Spleen (tissue), 11 donors: ENCODE measurements at regions not wholly inside any gene's neighbourhood (a gene's known extent, or its start where the extent isn't known, plus 50 kb on each side); places are given as distances from the start of the nearest gene placed in this dataset.

Experiments used
- DNase-seq: peaks from one replicate; pipeline ENCODE4 v3.0.0-alpha.2; 2020
- H3K27ac ChIP-seq, 8 donors: fragments of 200-600 bp; sonication (generic) in 7 of 8; 1 replicate in 4 of 8; 2 replicates in 4 of 8; pipeline versions ENCODE4 v1.5.0 to v1.8.0; 2016 to 2021; ENCODE audit warnings: inconsistent platforms in 4 of 8, mild to moderate bottlenecking in 4 of 8, moderate library complexity in 1 of 8
- H3K27me3 ChIP-seq, 7 donors: fragments of 200-600 bp; sonication (generic) in 6 of 7; replicated peaks in 1 of 7; 1 replicate in 4 of 7; 2 replicates in 3 of 7; pipeline versions ENCODE4 v1.5.0 to v1.8.0; 2016 to 2021; ENCODE audit warnings: inconsistent platforms in 3 of 7, mild to moderate bottlenecking in 1 of 7
- H3K36me3 ChIP-seq, 6 donors: fragments of 200-600 bp; sonication (generic) in 5 of 6; 1 replicate in 4 of 6; 2 replicates in 2 of 6; pipeline versions ENCODE4 v1.5.0 to v1.8.0; 2016 to 2021; ENCODE audit warnings: inconsistent platforms in 2 of 6
- H3K4me1 ChIP-seq, 6 donors: fragments of 200-600 bp; sonication (generic) in 5 of 6; 1 replicate in 3 of 6; 2 replicates in 3 of 6; pipeline versions ENCODE4 v1.5.0 to v1.8.0; 2016 to 2021; ENCODE audit warnings: inconsistent platforms in 3 of 6
- H3K4me3 ChIP-seq, 8 donors: fragments of 200-600 bp; sonication (generic) in 7 of 8; 1 replicate in 4 of 8; 2 replicates in 4 of 8; pipeline versions ENCODE4 v1.5.0 to v1.8.0; 2016 to 2021; ENCODE audit warnings: inconsistent platforms in 4 of 8, mild to moderate bottlenecking in 4 of 8, moderate library complexity in 2 of 8
- H3K9me3 ChIP-seq, 8 donors: fragments of 200-600 bp; sonication (generic) in 7 of 8; 1 replicate in 4 of 8; 2 replicates in 4 of 8; pipeline versions ENCODE4 v1.5.0 to v1.8.0; 2016 to 2021; ENCODE audit warnings: inconsistent platforms in 4 of 8
- POLR2A ChIP-seq, 3 donors: fragments of 450-650 bp; IDR thresholded peaks; one replicate each; pipeline ENCODE4 v1.5.1; 2017; ENCODE audit warnings: antibody characterized with exemption in 3 of 3, mild to moderate bottlenecking in 1 of 3
- POLR2AphosphoS5 ChIP-seq, 3 donors: sonication (generic); formaldehyde crosslinking; IDR thresholded peaks; one replicate each; pipeline ENCODE4 v1.5.1; 2017; ENCODE audit warnings: antibody characterized with exemption in 3 of 3
- whole genome bisulfite sequencing, 5 donors: extraction: QIAGEN DNeasy Blood & Tissue Kit in 3 of 5; methylation state at CpG; one replicate each; pipeline versions ENCODE4 v1.1.5 to v1.1.7; 2013 to 2018; 5-methylcytosine and 5-hydroxymethylcytosine counted together
- intact Hi-C: fragments of 100-400 bp; cut with DNase I; formaldehyde crosslinking; loops from one replicate; pipeline ENCODE4 v1.15.0; 2023; ENCODE audit warnings: low total_unique reads
- TF ChIP-seq, protein P1 (sequence below), 11 experiments: fragments of 200-600 bp in 7 of 11; fragments of 450-650 bp in 4 of 11; sonication (generic) in 4 of 11; IDR thresholded peaks in 8 of 11; conservative IDR thresholded peaks in 3 of 11; 1 replicate in 7 of 11; 2 replicates in 4 of 11; pipeline versions ENCODE4 v1.4.0 to v1.8.0; 2016 to 2021; ENCODE audit warnings: antibody characterized with exemption in 11 of 11, inconsistent platforms in 4 of 11, mild to moderate bottlenecking in 1 of 11
- donor health status: healthy with polysubstance abuse.
- donor health status: DM: no; HTN: no; CAD: no; lungs with moderate emphysema.
- donor health status: DM: no; HTN: no; CAD: no.
- donor health status: Bipolar disorder and iron deficiency.
- donor health status: healthy.
- donor health status: DM: no; HTN: no; CAD: no.
- donor health status: DM: yes; HTN: yes; CAD: no.

DNA sequence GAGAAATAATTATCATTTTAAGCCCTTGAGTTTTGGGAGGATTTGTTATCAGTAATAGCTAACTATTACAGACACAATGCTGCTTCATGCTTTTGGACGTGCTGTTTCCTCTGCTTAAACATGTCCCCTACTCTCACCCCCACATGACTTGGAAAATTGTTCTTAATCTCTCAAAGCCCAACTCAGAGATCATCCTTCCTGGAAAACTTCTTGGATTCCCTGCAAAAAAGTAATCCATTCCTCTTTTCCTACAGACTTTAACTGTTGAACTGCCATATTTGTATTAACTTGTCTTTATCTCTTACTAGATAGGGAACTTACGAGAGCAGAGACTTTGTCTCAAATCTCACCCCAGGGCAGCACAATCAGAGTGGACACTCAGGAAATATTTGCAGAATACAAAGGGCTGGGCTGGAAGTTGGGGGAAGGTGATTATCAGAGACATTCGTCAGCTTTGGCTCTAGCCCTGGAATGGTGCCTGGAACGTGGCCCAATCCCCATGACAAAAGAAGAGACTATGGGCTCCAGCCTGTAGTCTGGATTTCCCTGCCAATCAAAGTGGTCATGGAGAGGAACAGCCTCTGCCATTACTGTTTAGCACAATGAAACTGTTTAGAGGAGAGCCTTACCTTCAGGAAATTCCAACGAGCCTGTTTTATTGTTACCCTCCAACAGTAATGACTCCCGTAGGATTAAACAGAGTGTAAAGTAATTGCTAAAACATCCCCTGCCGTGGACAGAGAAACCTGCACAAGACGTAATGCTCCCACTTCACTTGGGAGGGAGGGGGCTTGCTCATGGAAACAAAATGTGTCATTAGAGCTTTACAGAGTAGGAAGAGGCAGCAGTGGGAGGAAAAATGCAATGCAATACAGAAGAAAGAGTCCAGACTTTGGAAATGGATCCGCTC lies 140.4 kb upstream of the AUTS2 start:
- Histone ChIP-seq H3K9me3 (no peaks in the 10 kb centered on the region), H3K27me3 (no peaks in the 10 kb centered on the region), H3K4me3 (no peak overlapping the region), H3K36me3 (no peaks in the 10 kb centered on the region), H3K27ac (no peak overlapping the region), H3K4me1 (peaks cover 0 to 4% (median 0%) of the 10 kb centered on the region in 6 donors)
- DNase-seq = no peak
- intact Hi-C loops = no loop called here
- TF ChIP-seq POLR2A (IDR thresholded peaks at IDR 0.05) = no peak
- TF ChIP-seq, protein P1, sequence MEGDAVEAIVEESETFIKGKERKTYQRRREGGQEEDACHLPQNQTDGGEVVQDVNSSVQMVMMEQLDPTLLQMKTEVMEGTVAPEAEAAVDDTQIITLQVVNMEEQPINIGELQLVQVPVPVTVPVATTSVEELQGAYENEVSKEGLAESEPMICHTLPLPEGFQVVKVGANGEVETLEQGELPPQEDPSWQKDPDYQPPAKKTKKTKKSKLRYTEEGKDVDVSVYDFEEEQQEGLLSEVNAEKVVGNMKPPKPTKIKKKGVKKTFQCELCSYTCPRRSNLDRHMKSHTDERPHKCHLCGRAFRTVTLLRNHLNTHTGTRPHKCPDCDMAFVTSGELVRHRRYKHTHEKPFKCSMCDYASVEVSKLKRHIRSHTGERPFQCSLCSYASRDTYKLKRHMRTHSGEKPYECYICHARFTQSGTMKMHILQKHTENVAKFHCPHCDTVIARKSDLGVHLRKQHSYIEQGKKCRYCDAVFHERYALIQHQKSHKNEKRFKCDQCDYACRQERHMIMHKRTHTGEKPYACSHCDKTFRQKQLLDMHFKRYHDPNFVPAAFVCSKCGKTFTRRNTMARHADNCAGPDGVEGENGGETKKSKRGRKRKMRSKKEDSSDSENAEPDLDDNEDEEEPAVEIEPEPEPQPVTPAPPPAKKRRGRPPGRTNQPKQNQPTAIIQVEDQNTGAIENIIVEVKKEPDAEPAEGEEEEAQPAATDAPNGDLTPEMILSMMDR (IDR thresholded peaks at IDR 0.05 in 8 of 11, conservative IDR thresholded peaks at IDR 0.05 in 3 of 11) = no peak
- no peak for TF ChIP-seq POLR2AphosphoS5 (IDR thresholded peaks at IDR 0.05)
- 51 to 69% (median 60%) methylated on average over 9 of the region's 9 CpGs for WGBS, 5 donors

DNA sequence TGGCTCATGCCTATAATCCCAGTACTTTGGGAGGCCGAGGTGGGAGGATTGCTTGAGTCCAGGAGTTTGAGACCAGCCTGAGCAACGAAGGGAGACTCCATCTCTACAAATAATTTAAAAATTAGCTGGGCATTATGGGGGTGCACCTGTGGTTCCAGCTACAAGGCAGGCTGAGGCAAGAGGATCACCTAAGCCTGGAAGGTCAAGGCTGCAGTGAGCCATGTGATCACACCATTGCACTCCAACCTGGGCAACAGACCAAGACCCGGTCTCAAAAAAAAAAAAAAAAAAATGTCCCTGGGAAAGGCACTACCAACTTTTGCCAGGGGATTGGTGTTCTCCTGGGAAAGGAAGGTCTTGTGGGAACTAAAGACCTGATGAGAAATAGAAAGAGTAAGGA lies 134.2 kb upstream of the AUTS2 start:
- intact Hi-C loops = no loop called here
- Histone ChIP-seq H3K36me3 (no peaks in the 10 kb centered on the region), H3K27ac (no peak overlapping the region), H3K9me3 (peaks cover 0 to 29% (median 21%) of the 10 kb centered on the region in 8 donors), H3K4me1 (no peaks in the 10 kb centered on the region), H3K27me3 (no peaks in the 10 kb centered on the region), H3K4me3 (no peak overlapping the region)
- TF ChIP-seq, protein P1 (IDR thresholded peaks at IDR 0.05 in 8 of 11, conservative IDR thresholded peaks at IDR 0.05 in 3 of 11) = no peak
- no peak for TF ChIP-seq POLR2A (IDR thresholded peaks at IDR 0.05)
- no peak for DNase-seq
- WGBS, 5 donors = 81 to 95% (median 82%) methylated on average over 3 of the region's 3 CpGs

DNA sequence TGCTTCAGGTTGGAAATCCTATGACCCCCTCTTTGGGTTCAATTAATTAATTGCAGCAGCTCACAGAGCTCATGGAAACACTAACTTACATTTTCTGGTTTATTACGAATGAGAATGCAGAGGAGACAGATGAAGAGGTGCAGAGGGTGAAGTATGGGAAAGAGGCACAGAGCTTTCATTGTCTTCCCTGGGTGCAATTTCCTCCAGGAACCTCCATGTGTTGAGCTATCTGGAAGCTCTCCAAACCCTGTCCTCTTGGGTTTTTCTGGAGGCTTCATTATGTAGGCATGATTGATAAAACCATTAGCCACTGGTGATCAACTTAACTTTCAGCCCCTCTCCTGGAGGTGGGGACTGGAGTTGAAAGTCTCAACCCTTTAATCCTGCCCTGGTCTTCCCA lies 133.0 kb upstream of the AUTS2 start:
- H3K27ac ChIP-seq = no peak overlapping the region
- intact Hi-C loops = no loop called here

DNA sequence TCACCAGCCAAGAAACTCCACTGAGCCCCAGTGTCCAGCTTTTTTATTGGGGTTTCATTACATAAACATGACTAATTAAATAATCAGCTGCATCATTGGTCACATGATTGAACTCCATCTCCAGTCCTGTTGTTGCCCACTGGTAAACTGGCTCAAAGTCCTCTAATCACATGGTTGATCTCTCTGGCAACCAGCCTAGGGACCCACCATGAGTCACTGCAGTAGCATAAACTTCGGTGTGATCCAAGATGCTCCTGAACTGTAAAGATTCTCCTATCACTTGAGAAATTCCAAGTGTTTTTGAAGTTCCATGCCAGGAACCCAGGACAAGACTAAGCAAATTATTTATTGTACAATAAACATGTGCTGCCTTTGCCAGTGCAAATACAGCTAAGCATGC lies 130.4 kb upstream of the AUTS2 start:
- H3K27ac ChIP-seq = no peak overlapping the region
- no peak overlapping the region for H3K4me3 ChIP-seq
- TF ChIP-seq, protein P1 (IDR thresholded peaks at IDR 0.05 in 8 of 11, conservative IDR thresholded peaks at IDR 0.05 in 3 of 11) = no peak
- TF ChIP-seq POLR2AphosphoS5 (IDR thresholded peaks at IDR 0.05) (no peak), POLR2A (IDR thresholded peaks at IDR 0.05) (no peak)
- 92 to 100% (median 100%) methylated on average over 1 of the region's 1 CpG for WGBS, 5 donors
- intact Hi-C loops = no loop called here
- no peaks in the 10 kb centered on the region for H3K36me3 ChIP-seq
- DNase-seq = no peak
- H3K27me3 ChIP-seq = no peaks in the 10 kb centered on the region
- peaks cover 0 to 46% (median 36%) of the 10 kb centered on the region in 8 donors for H3K9me3 ChIP-seq
- no peaks in the 10 kb centered on the region for H3K4me1 ChIP-seq

More for the DNA sequence above, 133.0 kb upstream of the AUTS2 start:
- Histone ChIP-seq H3K4me1 (no peaks in the 10 kb centered on the region), H3K4me3 (no peak overlapping the region), H3K36me3 (no peaks in the 10 kb centered on the region), H3K27me3 (no peaks in the 10 kb centered on the region), H3K9me3 (peaks cover 0 to 42% (median 32%) of the 10 kb centered on the region in 8 donors)
- no peak for TF ChIP-seq POLR2AphosphoS5 (IDR thresholded peaks at IDR 0.05)
- no peak for TF ChIP-seq POLR2A (IDR thresholded peaks at IDR 0.05)
- TF ChIP-seq, protein P1 (IDR thresholded peaks at IDR 0.05 in 8 of 11, conservative IDR thresholded peaks at IDR 0.05 in 3 of 11) = no peak
- 82 to 96% (median 85%) methylated on average over 1 of the region's 1 CpG for WGBS, 5 donors
- no peak for DNase-seq
